Gastroesophageal sphincter (tissue), 3 donors: ENCODE measurements at regions not wholly inside any gene's neighbourhood (a gene's known extent, or its start where the extent isn't known, plus 50 kb on each side); places are given as distances from the start of the nearest gene placed in this dataset.

Source experiments
- CTCF ChIP-seq, 4 experiments: fragments of 200-600 bp in 2 of 4; fragments of 450-650 bp in 2 of 4; sonication (generic) in 1 of 4; IDR thresholded peaks; one replicate each; pipeline ENCODE4 v1.5.1; 2017 to 2019; ENCODE audit warnings: antibody characterized with exemption in 4 of 4, mild to moderate bottlenecking in 2 of 4, moderate library complexity in 2 of 4
- EP300 ChIP-seq: sonication (generic); formaldehyde crosslinking; IDR thresholded peaks from one replicate; pipeline ENCODE4 v1.6.1; 2017; ENCODE audit warnings: antibody characterized with exemption, mild to moderate bottlenecking
- POLR2A ChIP-seq, 2 donors: fragments of 450-650 bp; IDR thresholded peaks; one replicate each; pipeline ENCODE4 v1.6.1; 2017; ENCODE audit warnings: antibody characterized with exemption in 2 of 2, mild to moderate bottlenecking in 2 of 2, moderate library complexity in 1 of 2
- POLR2AphosphoS5 ChIP-seq: sonication (generic); formaldehyde crosslinking; IDR thresholded peaks from one replicate; pipeline ENCODE4 v1.6.1; 2017; ENCODE audit warnings: antibody characterized with exemption

- TF ChIP-seq CTCF (IDR thresholded peaks at IDR 0.05) (no peak), POLR2A (IDR thresholded peaks at IDR 0.05) (no peak), EP300 (no peak), POLR2AphosphoS5 (no peak)
Measured at GRCh38 chr5:87579678-87580077, 166.9 kb upstream of the CCNH start.
